H9 (cell line): ENCODE measurements at regions not wholly inside any gene's neighbourhood (a gene's known extent, or its start where the extent isn't known, plus 50 kb on each side); places are given as distances from the start of the nearest gene placed in this dataset.

Experiments used
- DNase-seq: peaks from one replicate; pipeline ENCODE4 v3.0.0-alpha.2; 2017
- H2AFZ ChIP-seq: one replicate; pipeline ENCODE4 v1.6.1; 2013; ENCODE audit warnings: mild to moderate bottlenecking, low read length, control low read depth, moderate library complexity
- H2AK5ac ChIP-seq: 2 replicates; pipeline ENCODE4 v1.6.1; 2013; ENCODE audit warnings: low read length, control low read depth, mixed read lengths; ENCODE audit not compliant: insufficient read length
- H2BK120ac ChIP-seq: one replicate; pipeline ENCODE4 v1.6.1; 2013; ENCODE audit warnings: low read depth, mild to moderate bottlenecking, low read length, control low read depth, inconsistent platforms; ENCODE audit not compliant: poor library complexity, severe bottlenecking
- H2BK12ac ChIP-seq: 2 replicates; pipeline ENCODE4 v1.6.1; 2013; ENCODE audit warnings: low read length, control low read depth, mixed read lengths, low read depth; ENCODE audit not compliant: insufficient read length
- H2BK15ac ChIP-seq: 2 replicates; pipeline ENCODE4 v1.6.1; 2013; ENCODE audit warnings: low read depth, low read length, control low read depth
- H2BK20ac ChIP-seq: one replicate; pipeline ENCODE4 v1.6.1; 2013; ENCODE audit warnings: low read depth, mild to moderate bottlenecking, low read length, control low read depth, inconsistent platforms; ENCODE audit not compliant: poor library complexity, severe bottlenecking
- H2BK5ac ChIP-seq: 2 replicates; pipeline ENCODE4 v1.6.1; 2013; ENCODE audit warnings: low read length, control low read depth, mixed read lengths; ENCODE audit not compliant: insufficient read length
- H3K14ac ChIP-seq: 2 replicates; pipeline ENCODE4 v1.6.1; 2013; ENCODE audit warnings: low read length, control low read depth; ENCODE audit not compliant: insufficient read depth
- H3K18ac ChIP-seq: 2 replicates; pipeline ENCODE4 v1.6.1; 2013; ENCODE audit warnings: low read depth, mild to moderate bottlenecking, mixed read lengths, low read length, control low read depth; ENCODE audit not compliant: insufficient read length
- H3K23ac ChIP-seq: 2 replicates; pipeline ENCODE4 v1.6.1; 2013; ENCODE audit warnings: low read length, control low read depth, mixed read lengths, low read depth; ENCODE audit not compliant: insufficient read length
- H3K23me2 ChIP-seq: 2 replicates; pipeline ENCODE4 v1.6.1; 2013; ENCODE audit warnings: low read depth, mild to moderate bottlenecking, mixed read lengths, low read length, control low read depth; ENCODE audit not compliant: insufficient read length, poor library complexity, severe bottlenecking
- H3K27ac ChIP-seq: 2 replicates; pipeline ENCODE4 v1.5.1; 2013; ENCODE audit warnings: low read length, control low read depth, mixed read lengths, low read depth; ENCODE audit not compliant: insufficient read length
- H3K27me3 ChIP-seq: 2 replicates; pipeline ENCODE4 v1.6.1; 2013; ENCODE audit warnings: low read length, control low read depth, inconsistent platforms; ENCODE audit not compliant: insufficient read depth
- H3K4ac ChIP-seq: 2 replicates; pipeline ENCODE4 v1.6.1; 2013; ENCODE audit warnings: low read depth, mild to moderate bottlenecking, control low read depth, inconsistent platforms, low read length, moderate library complexity
- H3K4me1 ChIP-seq: 2 replicates; pipeline ENCODE4 v1.6.1; 2013; ENCODE audit warnings: low read length, control low read depth, inconsistent platforms; ENCODE audit not compliant: insufficient read depth
- H3K4me2 ChIP-seq: 2 replicates; pipeline ENCODE4 v1.6.1; 2013; ENCODE audit warnings: low read length, control low read depth, mixed read lengths; ENCODE audit not compliant: insufficient read length, insufficient read depth
- H3K56ac ChIP-seq: 2 replicates; pipeline ENCODE4 v1.6.1; 2013; ENCODE audit warnings: low read depth, mild to moderate bottlenecking, mixed read lengths, low read length, control low read depth; ENCODE audit not compliant: insufficient read length
- H3K79me1 ChIP-seq: 2 replicates; pipeline ENCODE4 v1.6.1; 2013; ENCODE audit warnings: low read depth, mild to moderate bottlenecking, moderate library complexity, low read length, control low read depth, inconsistent platforms; ENCODE audit not compliant: insufficient read depth, poor library complexity, severe bottlenecking
- H3K79me2 ChIP-seq: 2 replicates; pipeline ENCODE4 v1.6.1; 2013; ENCODE audit warnings: low read length, control low read depth, inconsistent platforms; ENCODE audit not compliant: insufficient read depth
- H3K9ac ChIP-seq: 2 replicates; pipeline ENCODE4 v1.6.1; 2013; ENCODE audit warnings: low read length, control low read depth, mixed read lengths; ENCODE audit not compliant: insufficient read length; ENCODE audit errors: extremely low read depth
- H3K9me3 ChIP-seq: one replicate; pipeline ENCODE4 v1.6.1; 2013; ENCODE audit warnings: low read depth, low read length, inconsistent platforms; ENCODE audit not compliant: control insufficient read depth
- H3T11ph ChIP-seq: one replicate; pipeline ENCODE4 v1.6.1; 2013; ENCODE audit warnings: mild to moderate bottlenecking, low read length, control low read depth, inconsistent platforms
- H4K20me1 ChIP-seq: one replicate; pipeline ENCODE4 v1.6.1; 2013; ENCODE audit not compliant: control insufficient read depth, insufficient read length, insufficient read depth
- H4K5ac ChIP-seq: 2 replicates; pipeline ENCODE4 v1.6.1; 2013; ENCODE audit warnings: low read depth, mild to moderate bottlenecking, mixed read lengths, low read length, control low read depth; ENCODE audit not compliant: insufficient read length
- H4K8ac ChIP-seq: replicated peaks from 2 replicates; pipeline ENCODE4 v1.6.1; 2013; ENCODE audit warnings: low read length, control low read depth, mixed read lengths, low read depth; ENCODE audit not compliant: insufficient read length
- H4K91ac ChIP-seq: 2 replicates; pipeline ENCODE4 v1.6.1; 2013; ENCODE audit warnings: low read depth, mild to moderate bottlenecking, moderate library complexity, mixed read lengths, low read length, control low read depth; ENCODE audit not compliant: insufficient read length
- H3K27ac Mint-ChIP-seq, 3 experiments: 2 replicates in 2 of 3; 3 replicates in 1 of 3; pipeline ENCODE4 v1.8.0; 2020 to 2021; ENCODE audit warnings: mixed read lengths in 3 of 3, mild to moderate bottlenecking in 1 of 3, moderate library complexity in 1 of 3
- H3K27me3 Mint-ChIP-seq: 2 replicates; pipeline ENCODE4 v1.8.0; 2021; ENCODE audit warnings: low read depth, mild to moderate bottlenecking, moderate library complexity, mixed read lengths
- H3K36me3 Mint-ChIP-seq, 3 experiments: 2 replicates in 2 of 3; 3 replicates in 1 of 3; pipeline ENCODE4 v1.8.0; 2020 to 2021; ENCODE audit warnings: low read depth in 3 of 3, mixed read lengths in 3 of 3; ENCODE audit not compliant: insufficient read depth in 1 of 3
- H3K4me1 Mint-ChIP-seq, 2 experiments: 2 replicates each; pipeline ENCODE4 v1.8.0; 2020; ENCODE audit warnings: mixed read lengths in 2 of 2
- H3K4me3 Mint-ChIP-seq, 2 experiments: 2 replicates in 1 of 2; 3 replicates in 1 of 2; pipeline ENCODE4 v1.8.0; 2020 to 2021; ENCODE audit warnings: mild to moderate bottlenecking in 2 of 2, mixed read lengths in 2 of 2, moderate library complexity in 1 of 2
- H3K9me3 Mint-ChIP-seq, 2 experiments: 2 replicates in 1 of 2; 3 replicates in 1 of 2; pipeline ENCODE4 v1.8.0; 2020; ENCODE audit warnings: mild to moderate bottlenecking in 2 of 2, mixed read lengths in 2 of 2, moderate library complexity in 1 of 2
- CTCF ChIP-seq: fragments of 200-600 bp; sonication (generic); conservative IDR thresholded peaks from 3 replicates; pipeline ENCODE4 v1.8.0; 2021; ENCODE audit warnings: antibody characterized with exemption, mild to moderate bottlenecking
- WGBS: extraction: QIAGEN DNeasy Blood & Tissue Kit; methylation state at CpG from one replicate; pipeline ENCODE4 v1.1.7; 2013; ENCODE audit warnings: missing lambda C conversion rate, low lambda C conversion rate, mixed read lengths; ENCODE audit not compliant: insufficient read length; ENCODE audit errors: extremely low coverage; 5-methylcytosine and 5-hydroxymethylcytosine counted together

- H3K9me3 ChIP-seq = no peaks in the 10 kb centered on the region
These were observed 104.4 kb upstream of the SOX11 start for GRCh38 chr2:5587766-5588165.

More at GRCh38 chr2:5587766-5588165, 104.4 kb upstream of the SOX11 start:
- no peak overlapping the region for H2BK15ac ChIP-seq
- no peak overlapping the region for H3K27ac ChIP-seq
- H3K4me1 ChIP-seq = no peaks in the 10 kb centered on the region
- no peak overlapping the region for H3K4ac ChIP-seq
- H2AFZ ChIP-seq = no peak overlapping the region
- H3K23ac ChIP-seq = no peak overlapping the region
- DNase-seq = no peak
- no peak for TF ChIP-seq CTCF
- no CpG with 5 or more reads among the region's 11 CpGs for WGBS
- no peaks in the 10 kb centered on the region for H4K20me1 ChIP-seq
- Mint-ChIP-seq H3K27ac (no peak overlapping the region), H3K4me3 (no peak overlapping the region), H3K36me3 (no peaks in the 10 kb centered on the region), H3K4me1 (no peaks in the 10 kb centered on the region), H3K9me3 (no peaks in the 10 kb centered on the region; a peak in 1 of 5 replicates), H3K27me3 (no peaks in the 10 kb centered on the region)
- H3K4me2 ChIP-seq = no peak overlapping the region
- no peak overlapping the region for H2BK20ac ChIP-seq
- no peak overlapping the region for H3K14ac ChIP-seq
- H3K27me3 ChIP-seq = no peaks in the 10 kb centered on the region
- no peak overlapping the region for H3K56ac ChIP-seq
- H2BK12ac ChIP-seq = no peak overlapping the region
- H4K91ac ChIP-seq = no peak overlapping the region
- H2BK5ac ChIP-seq = no peak overlapping the region
- H3K79me2 ChIP-seq = no peaks in the 10 kb centered on the region
- H2AK5ac ChIP-seq = no peak overlapping the region
- H4K8ac ChIP-seq = no peak overlapping the region
- H3K9ac ChIP-seq = no peak overlapping the region
- no peak overlapping the region for H4K5ac ChIP-seq
- H3K79me1 ChIP-seq = no peaks in the 10 kb centered on the region
- H3K23me2 ChIP-seq = no peaks in the 10 kb centered on the region
- H3T11ph ChIP-seq = no peak overlapping the region
- no peak overlapping the region for H3K18ac ChIP-seq
- no peak overlapping the region for H2BK120ac ChIP-seq
